ENCODE measurements at regions not wholly inside any gene's neighbourhood (a gene's known extent, or its start where the extent isn't known, plus 50 kb on each side); places are given as distances from the start of the nearest gene placed in this dataset.

- H3K27ac Mint-ChIP-seq, result no peak overlapping the region
- peaks cover 7% of the 10 kb centered on the region for H3K9me3 Mint-ChIP-seq
- no peaks in the 10 kb centered on the region for H3K36me3 Mint-ChIP-seq
- TF ChIP-seq CTCF (conservative IDR thresholded peaks at IDR 0.05), result no peak
- H3K4me3 Mint-ChIP-seq, result no peak overlapping the region
- H3K27me3 Mint-ChIP-seq, result no peaks in the 10 kb centered on the region
- no peaks in the 10 kb centered on the region for H3K4me1 Mint-ChIP-seq (ENCODE audit: unreplicated experiment)
- DNase-seq (ENCODE audit: extremely low spot score, unreplicated experiment), result no peak
These were observed 101.9 kb upstream of the BCOR start for GRCh38 chrX:40199704-40200103.

- Mint-ChIP-seq H3K4me1 (ENCODE audit: unreplicated experiment) (no peaks in the 10 kb centered on the region), H3K27me3 (no peaks in the 10 kb centered on the region)
These were observed 99.3 kb upstream of the BCOR start for GRCh38 chrX:40197071-40197470.

GRCh38 chrX:40195368-40195767 is 97.6 kb upstream of the BCOR start:
- no peak for TF ChIP-seq CTCF (conservative IDR thresholded peaks at IDR 0.05)
- no peak overlapping the region for H3K27ac Mint-ChIP-seq
- H3K27me3 Mint-ChIP-seq, result no peaks in the 10 kb centered on the region
- no peak for DNase-seq (ENCODE audit: extremely low spot score, unreplicated experiment)
- H3K9me3 Mint-ChIP-seq, result no peaks in the 10 kb centered on the region
- H3K4me3 Mint-ChIP-seq, result no peak overlapping the region
- H3K36me3 Mint-ChIP-seq, result no peaks in the 10 kb centered on the region
- no peaks in the 10 kb centered on the region for H3K4me1 Mint-ChIP-seq (ENCODE audit: unreplicated experiment)

More at GRCh38 chrX:40197071-40197470, 99.3 kb upstream of the BCOR start:
- no peaks in the 10 kb centered on the region for H3K9me3 Mint-ChIP-seq
- no peaks in the 10 kb centered on the region for H3K36me3 Mint-ChIP-seq
- TF ChIP-seq CTCF (conservative IDR thresholded peaks at IDR 0.05), result no peak
- no peak overlapping the region for H3K27ac Mint-ChIP-seq
- DNase-seq (ENCODE audit: extremely low spot score, unreplicated experiment), result no peak
- H3K4me3 Mint-ChIP-seq, result no peak overlapping the region

GRCh38 chrX:40192196-40192595 is 94.4 kb upstream of the BCOR start:
- Mint-ChIP-seq H3K9me3 (no peaks in the 10 kb centered on the region), H3K36me3 (no peaks in the 10 kb centered on the region), H3K4me1 (ENCODE audit: unreplicated experiment) (peaks cover 9% of the 10 kb centered on the region), H3K4me3 (no peak overlapping the region), H3K27ac (no peak overlapping the region), H3K27me3 (peaks cover 3% of the 10 kb centered on the region)
- DNase-seq (ENCODE audit: extremely low spot score, unreplicated experiment), result no peak
- TF ChIP-seq CTCF (conservative IDR thresholded peaks at IDR 0.05), result no peak

- no peak overlapping the region for H3K27ac Mint-ChIP-seq
- H3K9me3 Mint-ChIP-seq, result peaks cover 10% of the 10 kb centered on the region
- H3K27me3 Mint-ChIP-seq, result peaks cover 3% of the 10 kb centered on the region
- H3K4me3 Mint-ChIP-seq, result no peak overlapping the region
- no peaks in the 10 kb centered on the region for H3K36me3 Mint-ChIP-seq
- peaks cover 9% of the 10 kb centered on the region for H3K4me1 Mint-ChIP-seq (ENCODE audit: unreplicated experiment)
- DNase-seq (ENCODE audit: extremely low spot score, unreplicated experiment), result no peak
- TF ChIP-seq CTCF (conservative IDR thresholded peaks at IDR 0.05), result no peak
These were observed 91.9 kb upstream of the BCOR start for GRCh38 chrX:40189637-40190036.
